IMR-90 (cell line): ENCODE measurements at regions not wholly inside any gene's neighbourhood (a gene's known extent, or its start where the extent isn't known, plus 50 kb on each side); places are given as distances from the start of the nearest gene placed in this dataset.
A peak's percentile ranks its signal among the peaks of the same experiment; 100 is the strongest.

ENCODE experiments used
- ATAC-seq: fragments of 200-7000 bp; cut with Tn5 transposase; 2 replicates; pipeline ENCODE4 v1.9.1; 2020; ENCODE audit warnings: low read depth, mild to moderate bottlenecking, moderate library complexity
- BruUV-seq: library from RNA; stranded (reverse); fragments of 400-500 nt; replicated peaks from 2 replicates; lab custom pipeline; 2021; lab: Mats Ljungman, UMichigan
- CTCF ChIA-PET: fragments of 300-600 bp; formaldehyde crosslinking; extraction: SDS; loops from one replicate; lab custom pipeline; 2021; ENCODE audit warnings: antibody characterized with exemption; lab: Yijun Ruan, JAX
- POLR2A ChIA-PET: fragments of 300-600 bp; sonication (Branson Sonifier 250); formaldehyde crosslinking; loops from one replicate; lab custom pipeline; 2022; ENCODE audit warnings: antibody characterized with exemption; ENCODE audit not compliant: unreplicated experiment; lab: Charles Lee
- DNase-seq: peaks from one replicate; pipeline ENCODE4 v3.0.0; 2013
- H2AFZ ChIP-seq: replicated peaks from 2 replicates; pipeline ENCODE3; 2013; ENCODE audit warnings: low read length, mild to moderate bottlenecking; ENCODE audit not compliant: poor library complexity
- H2AK5ac ChIP-seq: 2 replicates; pipeline ENCODE4 v1.6.1; 2013; ENCODE audit warnings: low read depth, low read length, inconsistent platforms
- H2AK9ac ChIP-seq: replicated peaks from 2 replicates; pipeline ENCODE3; 2013; ENCODE audit warnings: mild to moderate bottlenecking, low read depth, low read length, moderate library complexity; ENCODE audit not compliant: poor library complexity
- H2BK120ac ChIP-seq: 2 replicates; pipeline ENCODE4 v1.6.1; 2013; ENCODE audit warnings: low read depth, low read length, inconsistent platforms
- H2BK15ac ChIP-seq: 3 replicates; pipeline ENCODE4 v1.6.1; 2013; ENCODE audit warnings: low read depth, low read length, inconsistent platforms
- H2BK20ac ChIP-seq: 2 replicates; pipeline ENCODE4 v1.6.1; 2013; ENCODE audit warnings: low read depth, mild to moderate bottlenecking, inconsistent platforms, low read length, moderate library complexity
- H2BK5ac ChIP-seq: 2 replicates; pipeline ENCODE4 v1.6.1; 2013; ENCODE audit warnings: mild to moderate bottlenecking, low read depth, low read length, inconsistent platforms; ENCODE audit not compliant: poor library complexity, severe bottlenecking
- H3K14ac ChIP-seq: replicated peaks from 2 replicates; pipeline ENCODE4 v1.6.1; 2013; ENCODE audit warnings: low read depth, low read length, inconsistent platforms
- H3K18ac ChIP-seq: 2 replicates; pipeline ENCODE4 v1.6.1; 2013; ENCODE audit warnings: low read depth, low read length, control low read depth
- H3K23ac ChIP-seq: 2 replicates; pipeline ENCODE4 v1.6.1; 2013; ENCODE audit warnings: low read depth, low read length, inconsistent platforms
- H3K27ac ChIP-seq: 2 replicates; pipeline ENCODE4 v1.5.1; 2013; ENCODE audit warnings: mild to moderate bottlenecking, control low read depth, low read length; ENCODE audit not compliant: insufficient read depth
- H3K27me3 ChIP-seq: 2 replicates; pipeline ENCODE4 v1.6.1; 2013; ENCODE audit warnings: low read length; ENCODE audit not compliant: control insufficient read depth, insufficient read depth
- H3K36me3 ChIP-seq: 2 replicates; pipeline ENCODE4 v1.6.1; 2013; ENCODE audit warnings: low read length, mixed read lengths; ENCODE audit not compliant: control insufficient read depth, insufficient read depth
- H3K4ac ChIP-seq: 2 replicates; pipeline ENCODE4 v1.6.1; 2013; ENCODE audit warnings: low read depth, low read length, inconsistent platforms
- H3K4me1 ChIP-seq: 2 replicates; pipeline ENCODE4 v1.6.1; 2013; ENCODE audit warnings: low read length, mixed read lengths; ENCODE audit not compliant: control insufficient read depth, insufficient read depth
- H3K4me2 ChIP-seq: 2 replicates; pipeline ENCODE4 v1.6.1; 2013; ENCODE audit warnings: low read depth, mild to moderate bottlenecking, control low read depth, low read length, moderate library complexity
- H3K4me3 ChIP-seq: 2 replicates; pipeline ENCODE4 v1.5.1; 2013; ENCODE audit warnings: low read depth, mild to moderate bottlenecking, control low read depth, low read length, moderate library complexity; ENCODE audit not compliant: insufficient read depth
- H3K56ac ChIP-seq: 2 replicates; pipeline ENCODE4 v1.6.1; 2013; ENCODE audit warnings: low read length, inconsistent platforms; ENCODE audit not compliant: insufficient read depth; ENCODE audit errors: extremely low read depth
- H3K79me1 ChIP-seq, 2 experiments: 2 replicates each; pipeline ENCODE4 v1.6.1; 2013; ENCODE audit warnings: low read length in 2 of 2, inconsistent platforms in 1 of 2, low read depth in 1 of 2
- H3K9ac ChIP-seq: 2 replicates; pipeline ENCODE4 v1.6.1; 2013; ENCODE audit warnings: low read depth, low read length, control low read depth
- H3K9me1 ChIP-seq: 2 replicates; pipeline ENCODE4 v1.6.1; 2013; ENCODE audit warnings: low read length, inconsistent platforms; ENCODE audit not compliant: insufficient read depth
- H3K9me3 ChIP-seq: 2 replicates; pipeline ENCODE4 v1.6.1; 2013; ENCODE audit warnings: low read length; ENCODE audit not compliant: control insufficient read depth, insufficient read depth
- H4K20me1 ChIP-seq: 2 replicates; pipeline ENCODE4 v1.6.1; 2013; ENCODE audit warnings: low read length, inconsistent platforms; ENCODE audit not compliant: insufficient read depth
- H4K5ac ChIP-seq: 2 replicates; pipeline ENCODE4 v1.6.1; 2013; ENCODE audit warnings: mild to moderate bottlenecking, low read depth, low read length, control low read depth
- H4K8ac ChIP-seq, 2 experiments: 2 replicates each; pipeline ENCODE4 v1.6.1; 2013; ENCODE audit warnings: low read depth in 2 of 2, low read length in 2 of 2, control low read depth in 1 of 2, inconsistent platforms in 1 of 2
- H4K91ac ChIP-seq: 2 replicates; pipeline ENCODE4 v1.6.1; 2013; ENCODE audit warnings: low read depth, low read length, inconsistent platforms; ENCODE audit not compliant: insufficient read depth
- CEBPB ChIP-seq: IDR thresholded peaks from 2 replicates; pipeline ENCODE4 v1.6.1; 2012; ENCODE audit warnings: low read depth, low read length, improper control_type of control experiment
- NFE2L2 ChIP-seq: fragments of 150-350 bp; IDR thresholded peaks from 2 replicates; pipeline ENCODE4 v1.6.1; 2016; ENCODE audit warnings: low read depth, mild to moderate bottlenecking, low read length
- RAD21 ChIP-seq: IDR thresholded peaks from 2 replicates; pipeline ENCODE4 v1.6.1; 2012; ENCODE audit warnings: low read length, improper control_type of control experiment
- WGBS, 2 experiments: methylation state at CpG; one replicate each; pipeline versions ENCODE4 v1.1.5 to v1.1.7; 2013; ENCODE audit warnings: missing lambda C conversion rate in 2 of 2; ENCODE audit not compliant: insufficient read length in 1 of 2; ENCODE audit errors: extremely low coverage in 2 of 2; 5-methylcytosine and 5-hydroxymethylcytosine counted together
- dilution Hi-C: fragments of 300-500 bp; cut with HindIII; formaldehyde crosslinking; loops from one replicate; pipeline ENCODE4 v1.14.3; 2018; ENCODE audit warnings: low sequenced_read_pairs; ENCODE audit not compliant: unreplicated experiment
- in situ Hi-C: fragments of 300-500 bp; cut with MboI; formaldehyde crosslinking; loops from 3 replicates; pipeline ENCODE4 v1.14.3; 2019; ENCODE audit warnings: low sequenced_read_pairs, inconsistent platforms, mixed read lengths
- intact Hi-C: fragments of 100-400 bp; cut with micrococcal nuclease; formaldehyde crosslinking; loops from 2 replicates; pipeline ENCODE4 v1.10.0; 2022

DNA sequence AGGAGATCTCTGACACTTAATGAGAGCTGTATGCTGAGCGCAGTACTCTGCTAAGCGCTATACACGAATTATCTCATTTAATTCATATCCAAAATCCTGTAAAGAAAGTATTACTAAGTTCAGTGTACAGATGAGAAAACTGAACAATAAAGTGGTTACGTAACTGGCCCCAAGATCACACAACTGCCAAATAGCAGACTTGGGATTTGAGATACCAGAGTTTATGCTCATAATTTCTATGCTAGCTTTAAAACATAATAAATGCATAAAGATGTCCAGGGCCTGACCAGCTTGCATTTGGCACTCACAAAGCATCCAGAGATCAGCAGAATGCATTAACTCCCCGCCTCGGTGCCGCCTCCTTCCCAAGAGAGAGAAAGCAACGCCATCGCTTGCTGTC, 83.2 kb upstream of the PWP1 start:
- Histone ChIP-seq H3K36me3 (no peaks in the 10 kb centered on the region), H4K20me1 (no peaks in the 10 kb centered on the region), H2BK20ac (no peak overlapping the region), H4K8ac (no peak overlapping the region), H3K56ac (no peak overlapping the region), H3K4me1 (no peaks in the 10 kb centered on the region), H3K4me3 (no peak overlapping the region), H2BK15ac (no peak overlapping the region), H3K27ac (no peak overlapping the region), H3K14ac (no peak overlapping the region), H3K79me1 (no peaks in the 10 kb centered on the region), H3K4me2 (no peak overlapping the region), H3K18ac (no peak overlapping the region), H2AFZ (no peak overlapping the region), H4K91ac (no peak overlapping the region), H3K9me1 (no peaks in the 10 kb centered on the region), H2AK9ac (no peak overlapping the region), H3K9me3 (no peaks in the 10 kb centered on the region), H4K5ac (no peak overlapping the region), H3K4ac (no peak overlapping the region), H2BK120ac (no peak overlapping the region), H3K23ac (no peak overlapping the region), H3K27me3 (no peaks in the 10 kb centered on the region), H3K9ac (no peak overlapping the region), H2BK5ac (no peak overlapping the region), H2AK5ac (no peak overlapping the region)
- DNase-seq (no peak), ATAC-seq (no peak)
- POLR2A ChIA-PET: no interaction called here
- no TSS peak for BruUV-seq
- in situ Hi-C loops: loop anchor here (5.0 to 10.0 kb wide), 2 partner anchors 188 to 465 kb away; no protein-coding TSS in a partner anchor
- 100% methylated on average over 1 of the region's 9 CpGs; no CpG with 5 or more reads in 1 of the 2 experiments for WGBS, 2 experiments
- CTCF ChIA-PET: interaction anchor here (0.8 kb wide), 1 partner anchor 8 kb away, joined by 3 read pairs; no protein-coding TSS in a partner anchor
- TF ChIP-seq RAD21 (no peak), NFE2L2 (no peak), CEBPB (peak; percentile 9; the same call in 1 of the 2 replicates)
- intact Hi-C loops: no loop called here
- dilution Hi-C loops: no loop called here
